ENCODE measurements at regions not wholly inside any gene's neighbourhood (a gene's known extent, or its start where the extent isn't known, plus 50 kb on each side); places are given as distances from the start of the nearest gene placed in this dataset.

- no peak overlapping the region for H3K4me3 ChIP-seq
- H3K27ac ChIP-seq = no peak overlapping the region
These were observed 422.3 kb upstream of the WWC1 start for GRCh38 chr5:167869125-167869524.

- no peak overlapping the region for H3K4me3 ChIP-seq
- H3K27ac ChIP-seq = no peak overlapping the region
These were observed 421.4 kb upstream of the WWC1 start for GRCh38 chr5:167870055-167870454.

GRCh38 chr5:167871091-167871490 is 420.4 kb upstream of the WWC1 start:
- Histone ChIP-seq H3K27ac (no peak overlapping the region), H3K4me3 (no peak overlapping the region)

GRCh38 chr5:167872791-167873190 is 418.7 kb upstream of the WWC1 start:
- Histone ChIP-seq H3K27ac (no peak overlapping the region), H3K4me3 (no peak overlapping the region)

- H3K27ac ChIP-seq = no peak overlapping the region
- H3K4me3 ChIP-seq = no peak overlapping the region
These were observed 414.2 kb upstream of the WWC1 start for GRCh38 chr5:167877114-167877722.

GRCh38 chr5:167877924-167878323 is 413.5 kb upstream of the WWC1 start:
- Histone ChIP-seq H3K27ac (no peak overlapping the region), H3K4me3 (no peak overlapping the region)

GRCh38 chr5:167880420-167880819 is 411.0 kb upstream of the WWC1 start:
- H3K4me3 ChIP-seq = no peak overlapping the region
- no peak overlapping the region for H3K27ac ChIP-seq

GRCh38 chr5:167881041-167881440 is 410.4 kb upstream of the WWC1 start:
- Histone ChIP-seq H3K27ac (no peak overlapping the region), H3K4me3 (no peak overlapping the region)

- Histone ChIP-seq H3K27ac (no peak overlapping the region), H3K4me3 (no peak overlapping the region)
These were observed 405.2 kb upstream of the WWC1 start for GRCh38 chr5:167886196-167886595.

- Histone ChIP-seq H3K4me3 (no peak overlapping the region), H3K27ac (no peak overlapping the region)
These were observed 403.1 kb upstream of the WWC1 start for GRCh38 chr5:167888393-167888792.

GRCh38 chr5:167889276-167889675 is 402.2 kb upstream of the WWC1 start:
- H3K4me3 ChIP-seq = no peak overlapping the region
- no peak overlapping the region for H3K27ac ChIP-seq

GRCh38 chr5:167892352-167893115 is 398.9 kb upstream of the WWC1 start:
- no peak overlapping the region for H3K27ac ChIP-seq
- no peak overlapping the region for H3K4me3 ChIP-seq

- no peak overlapping the region for H3K4me3 ChIP-seq
These were observed 398.2 kb upstream of the WWC1 start for GRCh38 chr5:167893271-167893670.

GRCh38 chr5:167894631-167895472 is 396.6 kb upstream of the WWC1 start:
- Histone ChIP-seq H3K4me3 (no peak overlapping the region), H3K27ac (no peak overlapping the region)

More at GRCh38 chr5:167893271-167893670, 398.2 kb upstream of the WWC1 start:
- H3K27ac ChIP-seq = no peak overlapping the region

GRCh38 chr5:167895899-167896659 is 395.4 kb upstream of the WWC1 start:
- H3K27ac ChIP-seq = no peak overlapping the region

GRCh38 chr5:167896814-167897213 is 394.6 kb upstream of the WWC1 start:
- no peak overlapping the region for H3K27ac ChIP-seq

More at GRCh38 chr5:167895899-167896659, 395.4 kb upstream of the WWC1 start:
- H3K4me3 ChIP-seq = no peak overlapping the region

GRCh38 chr5:167897371-167897770 is 394.1 kb upstream of the WWC1 start:
- H3K4me3 ChIP-seq = no peak overlapping the region
- no peak overlapping the region for H3K27ac ChIP-seq

More at GRCh38 chr5:167896814-167897213, 394.6 kb upstream of the WWC1 start:
- no peak overlapping the region for H3K4me3 ChIP-seq

GRCh38 chr5:167898361-167899042 is 392.9 kb upstream of the WWC1 start:
- H3K4me3 ChIP-seq = no peak overlapping the region
- no peak overlapping the region for H3K27ac ChIP-seq

GRCh38 chr5:167899490-167900070 is 391.9 kb upstream of the WWC1 start:
- Histone ChIP-seq H3K27ac (no peak overlapping the region), H3K4me3 (no peak overlapping the region)
